HG02588 (cell line): ENCODE measurements at regions not wholly inside any gene's neighbourhood (a gene's known extent, or its start where the extent isn't known, plus 50 kb on each side); places are given as distances from the start of the nearest gene placed in this dataset.

Experiments used
- ATAC-seq: cut with Tn5 transposase; IDR thresholded peaks from one replicate; pipeline ENCODE4 v1.9.1; 2021; ENCODE audit warnings: mild to moderate bottlenecking, moderate library complexity; ENCODE audit not compliant: unreplicated experiment

DNA sequence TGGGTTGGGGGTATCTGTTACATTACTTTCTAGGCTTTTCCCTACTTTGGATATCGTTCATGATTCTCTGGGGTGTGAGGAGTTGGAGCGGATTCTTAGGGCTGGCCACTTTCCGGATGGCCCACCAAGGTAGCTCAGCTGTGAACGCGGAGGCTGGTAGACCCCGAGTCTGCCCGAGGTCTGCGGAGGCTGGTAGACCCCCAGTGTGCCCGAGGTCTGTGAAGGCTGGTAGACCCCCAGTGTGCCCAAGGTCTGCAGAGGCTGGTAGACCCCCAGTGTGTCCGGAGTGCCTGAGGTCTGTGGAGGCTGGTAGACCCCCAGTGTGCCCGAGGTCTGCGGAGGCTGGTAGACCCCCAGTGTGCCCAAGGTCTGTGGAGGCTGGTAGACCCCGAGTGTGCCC, 99.2 kb upstream of the ZNF469 start:
- no peak for ATAC-seq

DNA sequence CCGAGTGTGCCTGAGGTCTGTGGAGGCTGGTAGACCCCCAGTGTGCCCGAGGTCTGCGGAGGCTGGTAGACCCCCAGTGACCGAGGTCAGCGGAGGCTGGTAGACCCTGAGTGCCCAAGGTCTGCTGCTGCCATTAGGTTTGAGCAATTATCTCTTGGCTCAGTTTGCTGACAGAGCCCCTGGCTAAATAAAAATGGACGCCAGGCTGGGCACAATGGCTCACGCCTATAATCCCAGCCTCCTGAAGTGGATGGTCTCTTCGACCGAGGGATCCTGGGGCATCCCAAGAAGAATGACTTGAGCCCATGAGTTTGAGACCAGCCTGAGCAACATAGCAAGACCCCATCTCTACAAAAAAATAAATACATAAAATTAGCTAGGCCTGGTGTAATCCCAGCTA, 98.7 kb upstream of the ZNF469 start:
- ATAC-seq: no peak

DNA sequence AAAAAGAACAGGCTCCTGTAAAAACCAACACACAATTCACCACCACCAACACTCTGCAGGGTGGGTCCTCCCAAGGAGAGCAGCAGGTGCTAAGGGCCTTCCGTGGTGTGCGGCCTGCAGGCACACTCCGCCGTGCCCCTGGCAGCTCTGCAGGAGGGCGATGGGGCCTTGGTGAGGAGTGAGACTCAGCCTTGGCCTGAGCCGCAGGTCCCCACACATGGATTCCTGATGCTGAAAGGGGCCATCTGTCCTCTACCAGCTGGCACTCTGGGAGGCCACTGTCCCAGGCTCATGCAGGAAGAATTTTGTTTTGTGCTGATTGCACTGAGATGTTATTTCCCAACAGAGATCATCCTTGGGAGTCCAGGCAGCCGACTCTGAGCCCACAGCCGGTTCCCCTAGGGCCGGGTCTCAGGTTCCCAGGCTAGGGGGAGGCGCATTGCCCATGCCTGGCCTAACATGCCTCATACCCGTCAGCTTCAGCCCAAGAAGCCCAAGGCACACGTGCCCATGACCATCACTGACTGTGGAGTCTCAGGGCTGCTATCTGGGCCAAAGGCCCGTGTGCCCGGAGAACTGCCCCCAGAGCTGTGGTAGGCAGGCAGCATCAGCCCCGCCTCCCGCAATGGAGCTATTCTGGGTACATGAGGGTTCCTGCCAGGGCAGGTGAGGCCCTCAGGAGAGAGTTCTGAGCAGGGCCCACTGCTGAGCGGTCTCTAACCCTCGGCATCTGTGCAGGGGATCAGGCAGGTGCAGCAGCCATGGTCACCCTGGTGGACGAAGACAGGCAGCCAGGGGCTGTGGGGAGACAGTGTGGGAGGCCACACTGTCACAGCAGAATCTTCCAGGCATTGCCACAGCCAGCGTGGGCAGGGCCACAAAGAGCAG, 97.9 kb upstream of the ZNF469 start:
- no peak for ATAC-seq

- ATAC-seq: no peak
Measured at GRCh38 chr16:88285514-88285822, 97.3 kb upstream of the ZNF469 start.

DNA sequence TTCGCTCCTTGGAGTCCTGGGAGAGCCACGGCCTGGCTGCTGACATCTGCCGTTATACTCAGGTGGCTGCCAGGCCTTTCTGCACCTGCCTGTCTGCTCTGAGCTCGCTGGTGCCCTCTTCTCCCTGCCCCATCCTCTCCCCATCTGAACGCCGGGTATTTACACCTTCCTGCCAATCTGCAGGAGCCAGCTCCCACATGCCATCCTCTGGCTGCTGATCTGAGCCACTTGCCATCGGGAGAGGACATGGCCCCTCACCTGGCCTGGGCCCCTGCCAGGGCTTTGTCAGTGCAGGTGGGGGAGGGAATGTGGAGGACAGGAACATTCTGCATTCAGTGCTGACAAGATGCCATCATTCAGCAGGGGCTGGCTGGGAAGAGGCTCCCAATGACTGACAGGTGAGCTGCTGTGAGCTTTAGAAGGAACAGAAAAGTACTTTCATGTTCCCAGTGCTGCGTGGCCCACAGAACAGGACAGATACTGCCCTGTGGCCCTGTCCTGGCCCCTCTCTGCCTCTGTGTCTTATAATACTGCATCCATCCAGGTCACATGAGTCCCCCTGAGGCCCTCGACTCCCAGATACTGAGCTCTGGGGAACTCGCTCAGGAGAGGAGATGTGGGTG, 96.3 kb upstream of the ZNF469 start:
- ATAC-seq: no peak

GRCh38 chr16:88287219-88287618, 95.5 kb upstream of the ZNF469 start:
- ATAC-seq: no peak

GRCh38 chr16:88288303-88288702, 94.5 kb upstream of the ZNF469 start:
- no peak for ATAC-seq

GRCh38 chr16:88289001-88289400, 93.8 kb upstream of the ZNF469 start:
- ATAC-seq: no peak

DNA sequence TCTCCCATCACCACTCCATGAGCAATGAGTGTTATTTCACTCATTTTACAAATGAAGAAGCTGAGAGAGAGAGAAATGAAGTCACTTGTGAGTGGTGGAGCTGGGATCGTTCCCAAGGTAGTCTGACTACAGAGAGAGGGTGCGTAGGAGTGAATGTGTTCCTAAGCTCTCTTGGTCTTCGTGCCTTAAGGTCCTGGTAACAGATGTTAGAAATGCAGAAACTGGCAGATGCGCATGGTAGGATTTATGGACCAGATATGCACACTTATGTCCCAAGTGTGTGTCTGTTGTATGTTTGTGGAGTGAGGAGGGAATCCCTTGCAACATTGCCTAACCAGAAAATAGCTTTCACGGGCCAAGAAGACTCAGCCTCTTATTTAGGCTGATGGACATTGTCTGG, 93.2 kb upstream of the ZNF469 start:
- no peak for ATAC-seq

- ATAC-seq: no peak
Measured at GRCh38 chr16:88289968-88290401, 92.8 kb upstream of the ZNF469 start.

GRCh38 chr16:88290850-88291830, 91.6 kb upstream of the ZNF469 start:
- no peak for ATAC-seq

GRCh38 chr16:88292007-88292970, 90.5 kb upstream of the ZNF469 start:
- ATAC-seq: no peak

GRCh38 chr16:88293097-88293496, 89.7 kb upstream of the ZNF469 start:
- no peak for ATAC-seq

- no peak for ATAC-seq
Measured at GRCh38 chr16:88295671-88296436, 86.9 kb upstream of the ZNF469 start.

DNA sequence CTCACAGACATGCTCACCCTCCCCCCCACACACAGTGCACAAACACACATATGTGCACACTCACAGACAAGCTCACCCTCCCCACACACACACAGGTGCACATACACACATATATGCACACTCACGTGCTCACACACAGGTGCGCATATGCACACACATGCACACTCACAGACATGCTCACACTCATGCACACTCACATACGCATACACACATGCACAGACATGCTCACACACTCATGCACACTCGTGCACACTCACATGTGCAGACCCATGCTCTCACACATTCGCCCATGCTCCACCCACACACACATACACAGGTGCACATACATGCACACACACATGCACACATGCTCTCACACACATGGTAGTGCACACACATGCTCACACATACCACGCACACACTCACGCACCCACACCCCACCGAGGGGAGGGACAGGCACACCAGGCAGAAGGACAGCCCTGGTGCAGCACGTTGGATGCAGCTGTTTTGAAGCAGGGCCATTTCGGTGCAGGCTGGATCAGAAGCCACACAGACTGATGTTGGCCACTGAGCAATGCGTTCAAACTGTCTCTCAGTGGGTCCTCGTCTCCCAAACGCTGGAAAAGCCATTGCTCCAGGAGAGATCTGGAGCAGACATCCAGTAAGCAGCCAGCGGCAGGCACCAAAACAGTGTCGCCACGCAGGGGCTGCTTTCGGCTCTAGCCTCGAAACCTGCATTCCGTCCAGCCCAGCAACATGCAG, 86.2 kb upstream of the ZNF469 start:
- ATAC-seq: no peak

DNA sequence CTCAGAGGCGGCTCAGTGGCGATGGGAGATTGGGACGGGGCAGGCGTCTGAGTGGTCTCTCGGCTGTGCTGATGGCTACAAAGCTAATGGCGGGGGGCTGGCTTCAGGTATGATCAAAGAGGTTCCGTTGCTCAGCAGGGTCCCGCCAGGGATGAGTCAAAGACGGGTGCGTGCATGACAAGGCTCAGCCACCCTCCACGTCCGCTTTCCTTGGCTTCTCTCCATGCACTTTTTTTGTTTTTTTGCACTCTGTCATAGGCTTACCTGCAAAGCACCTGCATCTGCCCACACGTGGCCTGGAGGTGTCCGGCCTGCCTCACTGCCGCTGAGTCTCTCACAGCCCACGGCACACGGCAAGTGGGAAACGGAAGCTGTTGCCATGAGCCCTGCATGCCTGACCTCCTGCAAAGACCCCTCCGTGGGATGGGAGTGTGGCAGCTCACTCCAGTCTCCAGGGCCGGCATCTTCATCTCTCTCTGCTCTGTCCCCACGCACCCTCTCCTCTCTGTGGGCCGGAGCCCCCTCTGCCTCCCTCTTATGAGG, 85.5 kb upstream of the ZNF469 start:
- ATAC-seq: no peak

DNA sequence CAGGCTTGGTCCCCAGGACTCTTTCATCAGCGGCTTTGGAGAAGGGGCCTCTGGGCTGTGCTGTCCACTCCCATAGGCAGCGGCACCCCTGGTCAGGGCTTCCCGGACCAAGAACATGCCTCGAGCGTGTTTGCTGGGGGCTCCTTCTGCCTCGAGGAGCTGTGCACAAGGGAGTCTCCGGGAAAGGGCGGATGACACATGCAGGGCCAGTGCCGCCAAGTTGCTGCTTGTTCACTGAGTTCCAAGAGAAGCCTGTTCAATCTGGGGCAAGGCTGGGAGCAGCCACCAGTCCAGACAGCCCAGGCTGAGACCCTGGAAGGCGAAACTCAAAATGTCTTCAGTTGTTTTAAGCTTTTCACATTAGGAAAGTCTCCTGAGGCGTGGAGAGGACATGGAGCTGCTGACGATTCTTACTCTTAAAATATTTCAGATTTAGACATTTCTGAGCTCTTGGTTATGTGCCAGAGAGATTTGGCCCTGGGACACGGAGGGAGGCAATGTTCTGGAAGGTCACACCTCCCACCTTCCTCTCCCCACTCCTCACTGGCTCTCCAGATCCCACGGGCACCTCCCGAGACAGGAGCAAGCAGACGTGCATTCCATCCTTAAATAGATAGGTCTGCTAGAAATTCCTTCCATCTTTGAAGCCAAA, 84.5 kb upstream of the ZNF469 start:
- ATAC-seq: no peak
